ENCODE measurements at regions not wholly inside any gene's neighbourhood (a gene's known extent, or its start where the extent isn't known, plus 50 kb on each side); places are given as distances from the start of the nearest gene placed in this dataset.

DNA sequence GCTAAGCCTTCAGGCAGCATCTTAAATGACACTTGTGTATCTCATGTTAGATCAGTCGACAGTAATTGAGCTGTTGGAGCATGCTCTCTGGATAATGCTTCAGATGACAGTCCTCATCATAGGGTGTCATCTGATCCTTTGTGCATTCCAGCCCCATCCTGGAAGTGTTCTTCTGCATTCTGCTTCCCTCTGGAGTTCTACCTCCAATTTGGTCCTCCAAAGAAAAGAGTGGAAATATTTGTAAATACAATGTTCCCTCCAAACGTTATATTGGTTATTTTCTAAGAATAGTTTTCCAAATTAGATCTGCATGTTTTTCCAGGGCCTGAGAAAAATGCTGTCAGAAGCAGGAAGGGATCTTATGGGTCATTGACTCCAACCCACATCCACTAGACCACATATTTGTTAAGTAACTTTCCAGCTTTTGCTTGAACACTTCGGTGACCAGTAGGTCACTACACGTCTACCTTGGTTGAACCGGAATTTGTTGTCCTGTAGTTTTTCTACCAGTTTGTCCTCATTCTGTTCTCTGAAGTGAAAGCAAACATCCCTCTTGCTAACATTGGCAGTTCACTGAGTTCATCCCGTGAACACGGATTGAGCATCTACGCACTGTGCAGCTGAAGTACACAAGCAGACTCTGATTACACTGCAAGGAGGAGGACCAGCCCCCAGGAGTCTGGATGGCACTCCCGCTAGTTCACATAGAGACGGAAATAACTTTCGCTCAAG is 136.0 kb downstream of the TLR5 start:
- TF ChIP-seq FOXS1 (CRISPR knock-in tag; IDR thresholded peaks at IDR 0.05) (no peak), PHF8 (IDR thresholded peaks at IDR 0.05; ENCODE audit: borderline replicate concordance, low read depth) (no peak), HOXA7 (CRISPR knock-in tag; IDR thresholded peaks at IDR 0.05) (no peak), POLR2A (IDR thresholded peaks at IDR 0.05; ENCODE audit: low read length) (no peak), EP300 (IDR thresholded peaks at IDR 0.05) (no peak), RNF2 (IDR thresholded peaks at IDR 0.05; ENCODE audit: borderline replicate concordance, low read depth) (no peak), MYC (IDR thresholded peaks at IDR 0.05; ENCODE audit: borderline replicate concordance, low read length) (no peak), RCOR1 (IDR thresholded peaks at IDR 0.05; ENCODE audit: low read depth, low read length) (no peak), TP53 (CRISPR knock-in tag; IDR thresholded peaks at IDR 0.05) (no peak)
- TF ChIP-seq, protein P1, sequence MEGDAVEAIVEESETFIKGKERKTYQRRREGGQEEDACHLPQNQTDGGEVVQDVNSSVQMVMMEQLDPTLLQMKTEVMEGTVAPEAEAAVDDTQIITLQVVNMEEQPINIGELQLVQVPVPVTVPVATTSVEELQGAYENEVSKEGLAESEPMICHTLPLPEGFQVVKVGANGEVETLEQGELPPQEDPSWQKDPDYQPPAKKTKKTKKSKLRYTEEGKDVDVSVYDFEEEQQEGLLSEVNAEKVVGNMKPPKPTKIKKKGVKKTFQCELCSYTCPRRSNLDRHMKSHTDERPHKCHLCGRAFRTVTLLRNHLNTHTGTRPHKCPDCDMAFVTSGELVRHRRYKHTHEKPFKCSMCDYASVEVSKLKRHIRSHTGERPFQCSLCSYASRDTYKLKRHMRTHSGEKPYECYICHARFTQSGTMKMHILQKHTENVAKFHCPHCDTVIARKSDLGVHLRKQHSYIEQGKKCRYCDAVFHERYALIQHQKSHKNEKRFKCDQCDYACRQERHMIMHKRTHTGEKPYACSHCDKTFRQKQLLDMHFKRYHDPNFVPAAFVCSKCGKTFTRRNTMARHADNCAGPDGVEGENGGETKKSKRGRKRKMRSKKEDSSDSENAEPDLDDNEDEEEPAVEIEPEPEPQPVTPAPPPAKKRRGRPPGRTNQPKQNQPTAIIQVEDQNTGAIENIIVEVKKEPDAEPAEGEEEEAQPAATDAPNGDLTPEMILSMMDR (IDR thresholded peaks at IDR 0.05): no peak
- TF ChIP-seq, protein P2, sequence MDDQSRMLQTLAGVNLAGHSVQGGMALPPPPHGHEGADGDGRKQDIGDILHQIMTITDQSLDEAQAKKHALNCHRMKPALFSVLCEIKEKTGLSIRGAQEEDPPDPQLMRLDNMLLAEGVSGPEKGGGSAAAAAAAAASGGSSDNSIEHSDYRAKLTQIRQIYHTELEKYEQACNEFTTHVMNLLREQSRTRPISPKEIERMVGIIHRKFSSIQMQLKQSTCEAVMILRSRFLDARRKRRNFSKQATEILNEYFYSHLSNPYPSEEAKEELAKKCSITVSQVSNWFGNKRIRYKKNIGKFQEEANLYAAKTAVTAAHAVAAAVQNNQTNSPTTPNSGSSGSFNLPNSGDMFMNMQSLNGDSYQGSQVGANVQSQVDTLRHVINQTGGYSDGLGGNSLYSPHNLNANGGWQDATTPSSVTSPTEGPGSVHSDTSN (IDR thresholded peaks at IDR 0.05): no peak
- TF ChIP-seq, protein P3, sequence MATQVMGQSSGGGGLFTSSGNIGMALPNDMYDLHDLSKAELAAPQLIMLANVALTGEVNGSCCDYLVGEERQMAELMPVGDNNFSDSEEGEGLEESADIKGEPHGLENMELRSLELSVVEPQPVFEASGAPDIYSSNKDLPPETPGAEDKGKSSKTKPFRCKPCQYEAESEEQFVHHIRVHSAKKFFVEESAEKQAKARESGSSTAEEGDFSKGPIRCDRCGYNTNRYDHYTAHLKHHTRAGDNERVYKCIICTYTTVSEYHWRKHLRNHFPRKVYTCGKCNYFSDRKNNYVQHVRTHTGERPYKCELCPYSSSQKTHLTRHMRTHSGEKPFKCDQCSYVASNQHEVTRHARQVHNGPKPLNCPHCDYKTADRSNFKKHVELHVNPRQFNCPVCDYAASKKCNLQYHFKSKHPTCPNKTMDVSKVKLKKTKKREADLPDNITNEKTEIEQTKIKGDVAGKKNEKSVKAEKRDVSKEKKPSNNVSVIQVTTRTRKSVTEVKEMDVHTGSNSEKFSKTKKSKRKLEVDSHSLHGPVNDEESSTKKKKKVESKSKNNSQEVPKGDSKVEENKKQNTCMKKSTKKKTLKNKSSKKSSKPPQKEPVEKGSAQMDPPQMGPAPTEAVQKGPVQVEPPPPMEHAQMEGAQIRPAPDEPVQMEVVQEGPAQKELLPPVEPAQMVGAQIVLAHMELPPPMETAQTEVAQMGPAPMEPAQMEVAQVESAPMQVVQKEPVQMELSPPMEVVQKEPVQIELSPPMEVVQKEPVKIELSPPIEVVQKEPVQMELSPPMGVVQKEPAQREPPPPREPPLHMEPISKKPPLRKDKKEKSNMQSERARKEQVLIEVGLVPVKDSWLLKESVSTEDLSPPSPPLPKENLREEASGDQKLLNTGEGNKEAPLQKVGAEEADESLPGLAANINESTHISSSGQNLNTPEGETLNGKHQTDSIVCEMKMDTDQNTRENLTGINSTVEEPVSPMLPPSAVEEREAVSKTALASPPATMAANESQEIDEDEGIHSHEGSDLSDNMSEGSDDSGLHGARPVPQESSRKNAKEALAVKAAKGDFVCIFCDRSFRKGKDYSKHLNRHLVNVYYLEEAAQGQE (IDR thresholded peaks at IDR 0.05): no peak
